HAP-1 (cell line): ENCODE measurements at regions not wholly inside any gene's neighbourhood (a gene's known extent, or its start where the extent isn't known, plus 50 kb on each side); places are given as distances from the start of the nearest gene placed in this dataset.
A peak's percentile ranks its signal among the peaks of the same experiment; 100 is the strongest.

ENCODE experiments used
- DNase-seq, 2 experiments: peaks; one replicate each; pipeline ENCODE4 v3.0.0-alpha.2; 2016 to 2020; ENCODE audit warnings: low spot score in 2 of 2
- H3K27me3 ChIP-seq: fragments of 250-450 bp; sonication (Bioruptor Pico); 2 replicates; pipeline ENCODE4 v1.5.1; 2020; ENCODE audit warnings: low read depth, mild to moderate bottlenecking, moderate library complexity
- H3K36me3 ChIP-seq: fragments of 250-450 bp; sonication (Bioruptor Pico); replicated peaks from 2 replicates; pipeline ENCODE4 v1.5.1; 2020; ENCODE audit warnings: mild to moderate bottlenecking
- H3K4me1 ChIP-seq: fragments of 250-450 bp; sonication (Bioruptor Pico); 2 replicates; pipeline ENCODE4 v1.5.1; 2020; ENCODE audit warnings: mild to moderate bottlenecking
- H3K4me3 ChIP-seq: fragments of 250-450 bp; sonication (Bioruptor Pico); 2 replicates; pipeline ENCODE4 v1.5.1; 2020; ENCODE audit warnings: mild to moderate bottlenecking, moderate library complexity
- H3K9me3 ChIP-seq: fragments of 250-450 bp; sonication (Bioruptor Pico); 2 replicates; pipeline ENCODE4 v1.5.1; 2020; ENCODE audit warnings: mild to moderate bottlenecking, moderate library complexity
- in situ Hi-C: fragments of 300-500 bp; cut with MboI; formaldehyde crosslinking; loops from 3 replicates; pipeline ENCODE4 v1.14.3; 2020; ENCODE audit warnings: low sequenced_read_pairs, inconsistent platforms, mixed read lengths

DNA sequence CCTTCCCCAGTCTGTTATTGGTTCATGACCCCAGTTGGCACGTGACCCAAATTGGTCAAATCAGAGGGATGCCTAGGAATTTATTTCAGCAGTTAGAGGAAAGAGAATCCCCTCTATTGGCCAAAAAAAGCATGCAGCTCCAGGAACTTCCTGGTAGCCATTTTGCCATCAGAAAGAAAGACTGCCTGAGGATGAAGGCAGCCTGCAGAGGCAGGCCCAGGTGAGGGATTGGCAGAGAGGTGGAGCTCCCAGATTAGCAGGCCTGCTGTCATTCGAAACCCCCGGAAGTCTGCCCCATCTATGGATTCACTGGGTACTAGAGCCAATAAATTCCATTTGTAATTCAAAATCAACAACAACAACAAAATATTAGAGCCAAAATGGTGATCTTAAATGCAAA, 207.6 kb downstream of the CWF19L2 start:
- in situ Hi-C loops, result no loop called here
- Histone ChIP-seq H3K27me3 (no peaks in the 10 kb centered on the region), H3K36me3 (no peaks in the 10 kb centered on the region), H3K4me1 (no peaks in the 10 kb centered on the region), H3K4me3 (no peak overlapping the region), H3K9me3 (no peaks in the 10 kb centered on the region)
- DNase-seq, result no peak

DNA sequence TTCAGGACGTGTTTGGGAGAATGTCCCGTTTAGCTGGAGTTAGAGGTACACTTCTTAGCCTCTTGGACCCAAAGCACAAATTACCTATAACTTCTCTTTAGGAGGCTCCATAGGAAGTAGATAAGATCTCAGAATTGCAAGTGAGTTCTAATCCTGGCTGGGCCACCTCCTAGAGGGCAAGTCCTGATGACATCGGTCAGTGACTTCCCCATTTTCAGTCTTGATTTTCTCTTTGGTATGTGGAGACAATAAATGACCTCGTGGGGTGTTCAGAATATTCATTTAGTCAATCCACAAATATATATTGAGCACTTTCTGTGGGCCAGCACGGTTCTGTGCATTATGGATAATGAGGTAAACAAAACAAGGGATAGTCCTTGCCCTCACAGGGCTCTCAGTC, 208.6 kb downstream of the CWF19L2 start:
- Histone ChIP-seq H3K9me3 (no peaks in the 10 kb centered on the region), H3K4me1 (no peaks in the 10 kb centered on the region), H3K4me3 (no peak overlapping the region), H3K27me3 (no peaks in the 10 kb centered on the region), H3K36me3 (no peaks in the 10 kb centered on the region)
- in situ Hi-C loops, result no loop called here
- no peak for DNase-seq

DNA sequence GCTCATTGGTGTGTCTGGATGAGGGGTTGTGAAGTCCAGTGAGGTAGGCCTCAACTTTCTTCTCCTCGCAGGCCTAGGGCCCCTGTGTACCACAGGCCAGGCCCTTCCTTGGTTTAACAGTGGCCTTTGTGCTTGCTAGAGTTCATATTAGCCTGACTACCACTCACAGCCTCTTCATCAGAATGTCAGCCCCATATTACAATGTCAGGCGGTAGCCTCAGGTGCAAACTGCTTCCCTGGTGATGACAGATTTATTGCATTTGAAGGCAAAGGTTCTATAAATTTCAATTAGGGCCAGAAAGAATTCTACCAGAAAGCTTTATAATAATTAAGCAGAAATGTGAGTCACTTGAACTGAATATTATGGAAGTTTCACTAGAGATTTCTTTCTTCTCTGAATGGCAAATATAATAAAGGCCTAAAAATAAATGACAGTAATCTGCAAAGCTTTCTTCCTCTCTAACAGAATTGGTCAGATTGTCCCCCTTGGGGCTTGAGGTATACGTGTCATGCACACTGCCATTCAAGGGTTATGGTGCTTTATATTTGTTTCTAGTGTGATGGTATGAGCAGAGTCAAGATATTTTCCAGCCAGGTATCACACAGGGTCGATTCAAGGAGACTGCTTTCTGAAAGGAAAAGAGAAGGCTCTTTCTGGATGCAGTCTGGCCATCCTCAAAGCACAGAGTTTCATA, 210.3 kb downstream of the CWF19L2 start:
- Histone ChIP-seq H3K4me3 (no peak overlapping the region), H3K4me1 (peaks cover 4% of the 10 kb centered on the region; the same call in 1 of the 2 replicates), H3K9me3 (no peaks in the 10 kb centered on the region), H3K36me3 (no peaks in the 10 kb centered on the region), H3K27me3 (no peaks in the 10 kb centered on the region)
- peak; percentile 37 to 48 for DNase-seq
- in situ Hi-C loops, result no loop called here

DNA sequence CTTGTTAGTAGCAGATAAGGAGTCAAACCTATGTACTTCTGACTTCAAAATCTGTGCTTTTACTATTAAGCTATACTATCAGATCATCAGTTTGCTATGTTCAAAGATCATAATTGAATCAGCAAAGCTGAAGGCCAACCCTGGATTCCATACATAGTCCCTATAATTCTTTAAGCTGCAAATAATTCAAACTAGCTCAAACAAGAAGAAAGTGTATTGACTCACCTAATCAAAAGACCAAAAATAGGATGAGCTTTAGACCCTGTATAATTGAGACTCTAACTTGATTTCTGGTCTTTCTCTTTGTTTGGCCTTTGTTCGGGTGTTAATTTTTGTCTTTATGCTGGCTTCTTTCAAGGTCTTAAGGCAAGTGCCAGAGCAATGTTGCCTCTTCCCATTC, 213.7 kb downstream of the CWF19L2 start:
- Histone ChIP-seq H3K4me3 (no peak overlapping the region), H3K27me3 (no peaks in the 10 kb centered on the region)
- in situ Hi-C loops, result no loop called here

DNA sequence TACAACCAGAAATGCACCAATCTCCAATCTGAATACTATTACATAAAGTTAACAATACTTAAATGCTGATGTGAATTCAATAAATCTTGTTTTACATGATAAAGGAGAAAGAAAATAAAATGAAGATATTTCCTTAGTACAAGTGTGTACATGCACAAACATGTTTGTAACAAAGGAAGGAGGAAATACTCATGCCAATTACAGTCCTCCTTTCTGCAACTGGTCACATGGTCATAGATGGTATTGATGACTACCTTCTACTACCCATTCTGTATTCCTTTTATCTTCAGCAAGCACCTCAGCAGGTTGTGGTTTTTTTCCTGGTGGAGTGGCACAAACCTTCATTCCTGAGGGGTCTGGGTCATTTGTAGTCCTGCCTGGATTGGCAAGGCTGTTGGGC, 214.2 kb upstream of the GUCY1A2 start:
- H3K9me3 ChIP-seq, result no peaks in the 10 kb centered on the region
- in situ Hi-C loops, result no loop called here

More for the DNA sequence above, 213.7 kb downstream of the CWF19L2 start:
- Histone ChIP-seq H3K36me3 (no peaks in the 10 kb centered on the region), H3K9me3 (no peaks in the 10 kb centered on the region), H3K4me1 (peaks cover 4% of the 10 kb centered on the region; the same call in 1 of the 2 replicates)
- DNase-seq, result no peak

DNA sequence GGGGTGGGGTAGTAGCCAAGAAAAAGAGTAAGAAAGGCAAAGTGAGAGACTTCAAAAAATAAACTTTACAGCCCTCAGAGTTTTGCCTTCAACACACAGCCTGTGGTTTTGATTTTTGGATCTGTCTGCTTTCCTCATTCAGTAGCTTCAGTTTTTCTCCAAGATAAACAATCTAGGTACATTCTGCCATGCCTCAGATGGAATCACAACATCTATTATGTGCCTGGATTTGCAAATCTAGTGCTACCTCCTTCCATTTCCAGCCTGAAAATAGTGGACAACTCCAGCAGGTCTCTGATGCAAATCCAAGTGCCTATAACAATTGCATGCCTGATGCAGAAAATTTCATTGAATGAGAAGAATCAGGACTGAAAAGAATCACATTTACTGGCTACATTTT, 206.6 kb upstream of the GUCY1A2 start:
- no peaks in the 10 kb centered on the region for H3K27me3 ChIP-seq
- no peak overlapping the region for H3K4me3 ChIP-seq
- H3K36me3 ChIP-seq, result no peaks in the 10 kb centered on the region
- in situ Hi-C loops, result no loop called here
- H3K4me1 ChIP-seq, result no peaks in the 10 kb centered on the region
- no peak for DNase-seq
- no peaks in the 10 kb centered on the region for H3K9me3 ChIP-seq

More for the DNA sequence above, 214.2 kb upstream of the GUCY1A2 start:
- no peak for DNase-seq
- Histone ChIP-seq H3K27me3 (no peaks in the 10 kb centered on the region), H3K36me3 (no peaks in the 10 kb centered on the region), H3K4me1 (no peaks in the 10 kb centered on the region), H3K4me3 (no peak overlapping the region)

DNA sequence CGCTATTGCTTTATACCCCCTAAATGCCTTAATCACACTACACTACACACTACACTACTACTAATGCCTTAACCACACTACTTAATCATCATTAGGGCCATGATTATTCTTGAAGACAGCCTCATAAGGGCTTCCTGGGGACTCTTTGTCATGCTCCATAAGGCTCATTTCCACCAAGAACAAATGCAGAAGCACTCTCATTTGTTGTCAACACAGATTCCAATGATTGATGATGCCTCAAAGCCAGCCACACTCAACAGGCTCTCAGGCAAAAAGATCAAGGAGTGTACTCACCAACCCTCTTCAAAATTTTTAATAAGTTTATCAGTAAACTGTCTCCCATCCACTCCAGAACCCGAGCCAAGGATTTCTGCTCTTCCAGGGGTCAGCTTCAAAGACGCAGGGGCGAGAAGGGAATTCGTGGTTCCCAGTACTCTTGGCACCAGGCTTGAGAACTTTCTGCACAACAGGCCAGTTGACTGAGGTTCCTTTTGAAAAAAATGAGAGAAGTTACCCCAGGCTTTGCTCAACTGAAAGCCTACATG, 204.7 kb upstream of the GUCY1A2 start:
- H3K4me3 ChIP-seq, result no peak overlapping the region
- H3K36me3 ChIP-seq, result no peaks in the 10 kb centered on the region
- no peaks in the 10 kb centered on the region for H3K4me1 ChIP-seq
- in situ Hi-C loops, result no loop called here
- DNase-seq, result no peak
- no peaks in the 10 kb centered on the region for H3K27me3 ChIP-seq
- no peaks in the 10 kb centered on the region for H3K9me3 ChIP-seq

DNA sequence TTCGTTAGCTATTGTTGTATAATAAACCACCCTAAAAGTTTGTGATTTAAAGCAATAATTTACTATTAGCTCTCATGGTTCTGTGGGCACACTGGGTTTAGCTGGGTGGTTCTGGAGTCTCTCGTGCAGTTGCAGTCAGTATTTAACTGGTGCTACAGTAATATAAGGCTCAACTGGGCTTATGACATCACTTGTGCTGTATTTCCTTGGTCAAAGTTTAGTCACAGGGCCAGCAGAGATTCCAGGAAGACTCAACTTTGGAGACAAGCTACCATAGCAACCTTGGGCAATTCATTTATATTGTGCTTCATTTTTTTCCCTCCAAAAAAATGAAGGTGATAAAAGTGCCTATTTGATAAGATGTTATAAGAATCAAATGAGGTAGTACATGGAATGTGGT, 204.2 kb upstream of the GUCY1A2 start:
- no peaks in the 10 kb centered on the region for H3K4me1 ChIP-seq
- in situ Hi-C loops, result no loop called here
- no peaks in the 10 kb centered on the region for H3K36me3 ChIP-seq
- H3K27me3 ChIP-seq, result no peaks in the 10 kb centered on the region
- H3K9me3 ChIP-seq, result no peaks in the 10 kb centered on the region
- no peak overlapping the region for H3K4me3 ChIP-seq
- DNase-seq, result no peak

DNA sequence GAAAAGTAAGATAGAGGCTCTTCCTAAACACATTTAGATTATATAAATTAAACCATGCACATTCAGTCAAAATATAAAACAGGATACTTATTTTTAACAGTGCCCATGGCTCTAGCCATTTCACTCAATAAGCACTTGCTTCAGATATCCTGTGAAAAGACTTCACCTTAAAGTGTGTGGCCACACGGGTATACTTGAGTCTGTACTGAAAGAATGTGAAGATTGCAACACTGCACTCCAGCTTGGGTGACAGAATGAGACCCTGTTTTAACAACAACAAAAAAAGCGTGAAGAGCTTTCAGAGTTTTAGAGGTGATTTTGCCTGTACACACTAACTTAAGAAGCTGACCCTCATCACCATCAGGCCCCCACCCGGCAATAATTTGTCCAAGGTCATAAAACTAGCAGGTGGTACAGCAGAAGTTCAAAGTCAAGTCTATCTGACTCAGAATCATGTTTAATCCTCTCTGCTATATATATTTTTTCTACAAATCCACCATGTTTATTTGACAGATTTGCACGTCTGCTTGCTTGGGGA, 203.5 kb upstream of the GUCY1A2 start:
- no peaks in the 10 kb centered on the region for H3K9me3 ChIP-seq
- no peaks in the 10 kb centered on the region for H3K4me1 ChIP-seq
- DNase-seq, result no peak
- H3K27me3 ChIP-seq, result no peaks in the 10 kb centered on the region
- in situ Hi-C loops, result no loop called here
- H3K36me3 ChIP-seq, result no peaks in the 10 kb centered on the region
- H3K4me3 ChIP-seq, result no peak overlapping the region

DNA sequence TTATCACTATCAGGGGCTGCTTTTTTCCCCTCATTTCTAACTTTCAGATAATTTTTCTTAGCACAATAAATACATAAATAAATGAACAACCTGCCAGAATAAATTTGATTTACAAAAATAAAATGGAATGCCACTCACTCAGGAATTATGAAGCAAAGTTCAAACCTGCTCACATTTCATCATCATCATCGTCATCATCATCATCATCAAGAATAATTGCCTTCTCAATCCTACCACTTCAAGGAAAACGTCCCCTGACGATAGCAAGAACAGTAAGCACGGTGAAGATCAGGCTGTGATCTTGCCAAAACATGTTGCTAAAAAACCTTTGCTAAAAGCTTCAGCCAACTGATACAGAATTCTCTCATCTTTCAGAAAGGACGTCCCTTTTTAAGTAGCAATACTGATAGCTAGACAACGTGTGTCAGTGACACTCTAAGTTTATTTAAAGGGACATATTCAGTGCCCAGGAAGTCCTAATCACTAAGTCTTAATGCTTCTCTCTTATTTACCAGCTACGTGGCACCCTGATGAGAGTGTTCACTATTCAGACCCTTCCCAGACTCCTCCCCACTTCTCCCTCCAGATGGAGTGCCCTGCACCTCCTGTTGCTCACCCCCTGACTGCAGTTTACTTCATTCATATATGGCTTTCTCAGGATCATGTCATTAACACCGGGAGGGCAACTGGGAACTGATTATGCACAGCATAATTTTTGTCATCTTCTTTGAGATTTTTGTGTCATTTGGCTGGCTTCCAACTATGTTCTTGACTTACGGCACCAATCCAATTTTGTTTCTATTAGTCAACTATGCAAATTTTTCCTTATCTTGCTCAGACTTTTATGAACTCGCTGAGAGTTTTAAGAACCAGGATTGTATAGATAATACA, 200.1 kb upstream of the GUCY1A2 start:
- Histone ChIP-seq H3K9me3 (no peaks in the 10 kb centered on the region), H3K4me3 (no peak overlapping the region), H3K36me3 (no peaks in the 10 kb centered on the region), H3K4me1 (no peaks in the 10 kb centered on the region), H3K27me3 (no peaks in the 10 kb centered on the region; the same call in 1 of the 2 replicates)
- no peak for DNase-seq
- in situ Hi-C loops, result no loop called here

DNA sequence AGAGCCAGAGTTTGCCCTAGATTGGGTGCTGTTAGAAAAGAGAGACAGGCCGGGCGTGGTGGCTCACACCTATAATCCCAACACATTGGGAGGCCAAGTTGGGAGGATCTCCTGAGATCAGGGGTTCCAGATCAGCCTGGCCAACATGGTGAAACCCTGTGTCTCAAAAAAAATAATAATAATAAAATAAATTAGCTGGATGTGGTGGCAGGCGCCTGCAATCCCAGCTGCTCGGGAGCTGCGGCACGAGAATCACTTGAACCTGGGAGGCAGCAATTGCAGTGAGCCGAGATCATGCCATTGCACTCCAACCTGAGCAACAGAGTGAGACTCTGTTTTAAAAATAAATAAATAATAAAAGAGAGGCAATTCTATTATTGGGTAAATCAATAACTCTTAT, 199.2 kb upstream of the GUCY1A2 start:
- DNase-seq, result no peak
- no peaks in the 10 kb centered on the region for H3K36me3 ChIP-seq
- H3K4me1 ChIP-seq, result no peaks in the 10 kb centered on the region
- no peaks in the 10 kb centered on the region; the same call in 1 of the 2 replicates for H3K27me3 ChIP-seq
- no peak overlapping the region for H3K4me3 ChIP-seq
- in situ Hi-C loops, result no loop called here
- H3K9me3 ChIP-seq, result no peaks in the 10 kb centered on the region

DNA sequence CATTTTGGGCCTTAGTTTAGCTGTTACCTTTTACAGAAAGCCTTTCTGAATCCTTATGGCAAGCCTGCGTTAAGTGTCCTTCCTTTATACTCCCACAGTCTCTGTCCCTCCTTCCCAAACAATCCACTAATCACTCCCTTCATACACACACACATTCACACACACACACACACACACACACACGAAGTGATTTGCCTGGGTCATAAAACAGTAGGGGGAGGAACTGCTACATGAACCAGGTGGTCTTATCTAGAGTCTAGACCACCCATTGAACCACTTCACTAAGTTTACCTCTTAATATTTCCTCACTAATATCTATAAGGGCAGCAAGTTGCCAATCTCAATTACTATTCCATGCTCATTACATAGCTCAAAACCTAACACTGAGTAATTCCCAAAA, 196.7 kb upstream of the GUCY1A2 start:
- in situ Hi-C loops, result no loop called here
- H3K36me3 ChIP-seq, result no peaks in the 10 kb centered on the region
- H3K9me3 ChIP-seq, result no peaks in the 10 kb centered on the region
- H3K4me1 ChIP-seq, result no peaks in the 10 kb centered on the region
- no peak for DNase-seq
- no peaks in the 10 kb centered on the region; the same call in 1 of the 2 replicates for H3K27me3 ChIP-seq
- H3K4me3 ChIP-seq, result no peak overlapping the region

DNA sequence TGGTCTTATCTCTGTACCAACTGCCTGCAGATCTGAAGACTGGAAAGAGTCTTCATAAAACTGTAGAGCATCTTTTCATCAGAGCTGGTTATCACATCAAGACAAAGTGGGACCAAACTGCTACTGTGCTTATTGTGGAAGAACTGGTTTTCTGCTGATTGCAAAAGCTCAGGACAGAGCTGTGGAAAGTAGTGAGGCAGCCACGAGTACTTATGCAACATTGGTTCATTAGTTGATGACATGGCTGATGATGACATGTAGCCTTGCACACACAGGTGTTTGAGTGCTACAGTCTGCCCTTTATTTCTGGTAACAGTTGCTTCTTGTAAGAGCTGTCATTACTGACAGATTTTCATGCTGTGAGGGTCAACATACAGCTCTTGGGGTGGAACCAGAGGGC, 185.4 kb upstream of the GUCY1A2 start:
- Histone ChIP-seq H3K9me3 (no peaks in the 10 kb centered on the region), H3K36me3 (no peaks in the 10 kb centered on the region), H3K4me1 (no peaks in the 10 kb centered on the region), H3K27me3 (no peaks in the 10 kb centered on the region), H3K4me3 (no peak overlapping the region)
- DNase-seq, result no peak
- in situ Hi-C loops, result no loop called here

DNA sequence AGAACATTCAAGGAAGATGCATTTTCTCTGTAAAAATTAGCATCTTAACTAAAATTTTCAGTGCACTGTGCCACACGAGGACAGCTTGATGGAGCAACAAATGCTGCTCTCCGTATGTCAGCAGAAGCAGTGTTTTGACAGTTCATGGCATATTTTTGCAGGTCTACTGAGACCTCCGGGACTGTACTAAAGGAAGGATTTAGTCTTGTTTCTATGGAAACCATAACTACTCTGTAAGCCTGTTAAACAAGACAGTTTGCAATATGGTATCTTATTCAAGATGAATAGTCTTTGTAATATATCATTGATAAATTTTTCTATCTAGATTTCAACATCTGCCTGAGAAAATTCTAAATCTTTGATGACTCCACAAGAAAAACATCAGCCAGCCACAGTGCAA, 184.0 kb upstream of the GUCY1A2 start:
- H3K36me3 ChIP-seq, result no peaks in the 10 kb centered on the region
- DNase-seq, result no peak
- in situ Hi-C loops, result no loop called here
- no peaks in the 10 kb centered on the region for H3K9me3 ChIP-seq
- no peaks in the 10 kb centered on the region for H3K27me3 ChIP-seq
- H3K4me3 ChIP-seq, result no peak overlapping the region
- no peaks in the 10 kb centered on the region for H3K4me1 ChIP-seq
